GM10248 (cell line): ENCODE measurements at regions not wholly inside any gene's neighbourhood (a gene's known extent, or its start where the extent isn't known, plus 50 kb on each side); places are given as distances from the start of the nearest gene placed in this dataset.

Experiments
- CTCF ChIA-PET: fragments of 300-600 bp; sonication (Branson Sonifier 250); formaldehyde crosslinking; extraction: SDS; loops from one replicate; lab custom pipeline; 2021; ENCODE audit warnings: antibody characterized with exemption; lab: Yijun Ruan, JAX
- POLR2A ChIA-PET: fragments of 350-650 bp; sonication (Branson Sonifier 250); formaldehyde crosslinking; extraction: SDS; loops from one replicate; lab custom pipeline; 2020; ENCODE audit warnings: antibody characterized with exemption; lab: Yijun Ruan, JAX
- DNase-seq: peaks from one replicate; pipeline ENCODE4 v3.0.0; 2012; ENCODE audit errors: extremely low spot score
- TF ChIP-seq, protein P1 (sequence below): IDR thresholded peaks from 2 replicates; pipeline ENCODE4 v1.5.1; 2012; ENCODE audit warnings: mild to moderate bottlenecking, low read depth; ENCODE audit errors: extremely low read depth, missing control alignments, control extremely low read depth

DNA sequence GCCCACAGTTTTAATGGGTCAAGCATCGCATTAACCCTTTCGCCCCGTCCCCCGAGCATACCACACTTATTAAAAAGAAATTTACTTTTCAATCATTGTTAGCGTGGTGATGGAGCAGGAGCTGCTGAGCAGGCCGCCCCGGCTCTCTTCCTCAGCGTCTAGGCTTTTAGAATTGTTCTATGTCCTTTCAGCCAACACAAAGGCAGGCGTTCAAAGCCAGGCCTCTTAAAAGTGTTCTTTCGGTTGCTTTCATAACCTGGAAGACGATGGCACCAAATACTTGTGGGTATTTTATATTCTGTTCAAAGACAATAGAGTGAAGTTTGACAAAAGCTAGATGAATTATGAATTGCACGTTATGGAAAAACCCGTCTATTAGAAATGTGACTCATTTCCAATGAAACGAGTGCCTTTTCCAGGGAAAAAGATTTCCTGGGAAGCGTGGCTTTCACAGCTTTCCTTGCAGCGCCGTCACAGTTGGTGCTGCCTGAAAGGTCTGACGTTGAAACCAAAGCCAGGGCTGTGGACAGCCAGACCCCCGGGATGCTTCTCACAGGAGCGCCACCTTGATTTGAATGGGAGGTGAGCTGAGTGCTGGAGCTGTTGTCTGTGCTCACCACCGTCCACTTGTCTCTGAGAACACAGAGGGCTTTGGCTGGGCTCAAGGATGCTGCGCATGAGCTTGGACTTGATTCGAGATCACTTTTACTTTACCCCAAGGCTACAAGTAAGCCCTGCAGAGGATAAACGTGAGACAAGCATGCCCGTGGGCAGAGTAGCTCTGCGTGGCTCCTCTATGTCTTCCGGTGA is 78.8 kb downstream of the SOX1 start:
- ChIA-PET CTCF (no interaction called here), POLR2A (no interaction called here)
- DNase-seq: no peak
- TF ChIP-seq, protein P1, sequence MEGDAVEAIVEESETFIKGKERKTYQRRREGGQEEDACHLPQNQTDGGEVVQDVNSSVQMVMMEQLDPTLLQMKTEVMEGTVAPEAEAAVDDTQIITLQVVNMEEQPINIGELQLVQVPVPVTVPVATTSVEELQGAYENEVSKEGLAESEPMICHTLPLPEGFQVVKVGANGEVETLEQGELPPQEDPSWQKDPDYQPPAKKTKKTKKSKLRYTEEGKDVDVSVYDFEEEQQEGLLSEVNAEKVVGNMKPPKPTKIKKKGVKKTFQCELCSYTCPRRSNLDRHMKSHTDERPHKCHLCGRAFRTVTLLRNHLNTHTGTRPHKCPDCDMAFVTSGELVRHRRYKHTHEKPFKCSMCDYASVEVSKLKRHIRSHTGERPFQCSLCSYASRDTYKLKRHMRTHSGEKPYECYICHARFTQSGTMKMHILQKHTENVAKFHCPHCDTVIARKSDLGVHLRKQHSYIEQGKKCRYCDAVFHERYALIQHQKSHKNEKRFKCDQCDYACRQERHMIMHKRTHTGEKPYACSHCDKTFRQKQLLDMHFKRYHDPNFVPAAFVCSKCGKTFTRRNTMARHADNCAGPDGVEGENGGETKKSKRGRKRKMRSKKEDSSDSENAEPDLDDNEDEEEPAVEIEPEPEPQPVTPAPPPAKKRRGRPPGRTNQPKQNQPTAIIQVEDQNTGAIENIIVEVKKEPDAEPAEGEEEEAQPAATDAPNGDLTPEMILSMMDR: no peak

DNA sequence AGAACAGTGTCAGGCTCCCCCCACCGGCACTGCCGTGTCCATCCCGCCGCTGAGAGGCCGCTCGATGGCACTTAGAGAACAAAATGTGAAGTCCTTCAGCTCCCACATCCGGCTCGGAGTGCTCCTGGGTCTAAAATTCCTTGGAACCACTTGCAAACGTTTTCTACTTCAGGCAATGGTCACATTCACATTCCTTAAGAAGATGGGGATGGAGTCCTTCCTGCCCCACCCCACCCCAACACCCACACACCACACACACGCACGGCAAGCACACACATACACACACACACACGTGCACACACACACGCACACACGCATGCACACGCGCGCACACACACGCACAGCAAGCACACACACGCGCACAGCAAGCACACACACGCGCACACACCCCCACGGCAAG is 83.4 kb downstream of the SOX1 start:
- ChIA-PET POLR2A (no interaction called here), CTCF (no interaction called here)
- TF ChIP-seq, protein P1: no peak
- DNase-seq: no peak

DNA sequence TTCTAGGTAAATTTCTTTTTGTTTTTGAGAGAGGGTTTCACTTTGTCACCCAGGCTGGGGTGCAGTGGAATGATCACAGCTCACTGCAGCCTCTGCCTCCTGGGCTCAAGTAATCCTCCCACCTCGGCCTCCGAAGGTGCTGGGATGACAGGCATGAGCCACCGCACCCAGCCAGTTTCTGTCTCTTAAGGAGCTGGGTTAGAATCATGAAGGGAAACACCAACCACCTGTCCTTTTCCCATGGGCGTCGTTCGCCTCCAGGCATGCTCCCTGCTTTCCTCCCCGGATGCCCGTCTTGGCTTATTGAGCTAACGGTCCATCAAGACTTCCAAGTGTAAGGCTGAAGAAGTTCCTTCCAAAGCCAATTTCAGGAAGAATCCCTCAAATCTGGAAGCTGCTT is 85.9 kb downstream of the SOX1 start:
- TF ChIP-seq, protein P1: no peak
- ChIA-PET CTCF (no interaction called here), POLR2A (no interaction called here)
- DNase-seq: no peak

DNA sequence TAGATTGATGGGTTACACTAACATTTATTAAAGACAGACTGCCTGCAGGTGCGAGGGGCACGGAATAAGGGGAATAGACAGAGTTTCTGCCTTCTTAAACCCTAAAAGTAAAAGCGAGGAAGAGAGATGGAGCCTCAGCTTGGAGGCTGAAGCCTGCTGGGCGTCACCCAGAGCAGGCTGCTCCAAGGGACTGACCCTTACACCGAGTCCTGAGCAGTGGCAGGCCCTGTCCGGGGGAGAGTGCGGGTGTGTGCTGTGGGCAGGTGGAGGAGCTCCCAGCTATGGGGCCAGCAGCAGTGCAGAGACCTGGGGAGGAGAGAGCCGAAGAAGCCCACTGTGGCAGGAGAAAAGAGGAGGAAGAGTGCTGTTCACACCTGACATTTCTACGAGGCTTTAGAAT is 86.4 kb downstream of the SOX1 start:
- ChIA-PET POLR2A (no interaction called here), CTCF (interaction anchor here (1.4 kb wide), 1 partner anchor 21 kb away, joined by 4 read pairs; no protein-coding TSS in a partner anchor)
- DNase-seq: no peak
- TF ChIP-seq, protein P1: no peak

DNA sequence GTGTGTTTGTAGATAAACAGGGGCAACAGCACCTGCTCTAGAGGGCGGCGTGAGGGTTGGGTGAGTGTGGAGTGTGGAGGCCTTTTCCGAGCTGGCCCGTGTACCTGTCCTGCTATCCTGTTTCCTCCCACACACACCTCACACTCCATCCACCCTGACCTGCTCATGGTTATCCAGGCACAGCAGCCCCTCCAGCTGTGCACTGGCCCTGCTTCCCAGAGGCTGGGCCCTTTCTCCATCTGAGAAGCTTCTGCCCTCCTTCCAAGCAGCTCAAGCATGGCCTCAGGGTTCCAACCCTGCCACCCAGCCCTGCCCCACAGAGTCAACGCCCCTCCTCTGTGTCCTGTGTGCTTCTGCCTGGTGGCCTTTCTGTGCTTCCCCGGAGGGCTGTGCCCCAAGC is 86.9 kb downstream of the SOX1 start:
- ChIA-PET POLR2A (no interaction called here), CTCF (interaction anchor here (1.4 kb wide), 1 partner anchor 21 kb away, joined by 4 read pairs; no protein-coding TSS in a partner anchor)
- DNase-seq: no peak
- TF ChIP-seq, protein P1: no peak

DNA sequence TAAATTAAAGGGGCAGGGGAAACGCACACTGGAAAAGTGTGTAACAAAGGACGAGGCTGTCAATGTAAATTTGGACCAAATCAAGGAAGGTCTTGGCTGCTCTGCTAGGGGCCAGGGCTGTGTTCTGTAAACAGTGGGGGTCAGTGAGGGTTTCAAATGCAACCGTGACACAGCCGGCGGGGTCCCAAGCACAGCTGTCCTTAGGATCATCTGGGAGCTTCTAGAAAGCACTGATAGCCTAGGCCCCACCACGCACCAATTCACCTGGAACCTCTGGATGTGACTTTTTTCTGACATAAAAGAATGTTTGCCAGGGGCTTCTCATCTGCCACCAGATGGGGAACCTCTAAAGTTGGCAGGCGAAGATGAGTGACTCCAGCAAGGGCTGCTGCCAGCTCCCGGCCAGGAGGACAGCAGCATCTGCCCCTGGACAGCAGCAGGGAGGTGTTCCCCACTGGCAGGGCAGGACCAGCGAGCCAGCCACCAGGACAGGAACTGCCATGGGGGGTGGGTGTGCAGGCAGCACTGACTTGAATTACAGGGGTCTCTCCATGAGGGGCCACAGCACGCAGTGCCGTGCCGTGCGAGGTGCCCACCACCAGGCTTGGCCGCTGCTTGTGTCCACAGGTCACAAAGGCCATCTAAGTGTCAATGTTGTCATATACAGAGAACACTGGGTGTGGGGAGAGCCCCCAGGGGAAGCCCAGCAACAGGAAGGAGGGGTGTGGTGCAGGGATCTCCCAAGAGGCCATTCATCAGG is 87.5 kb downstream of the SOX1 start:
- POLR2A ChIA-PET: no interaction called here

More for the DNA sequence above, 87.5 kb downstream of the SOX1 start:
- no peak for DNase-seq
- CTCF ChIA-PET: interaction anchor here (1.4 to 2.1 kb wide), 2 partner anchors 13 to 20 kb away, joined by 4 to 5 read pairs; no protein-coding TSS in a partner anchor
- TF ChIP-seq, protein P1: no peak
